HepG2 (cell line): ENCODE measurements at regions not wholly inside any gene's neighbourhood (a gene's known extent, or its start where the extent isn't known, plus 50 kb on each side); places are given as distances from the start of the nearest gene placed in this dataset.

Source experiments
- ATAC-seq: fragments of 200-7000 bp; cut with Tn5 transposase; 3 replicates; pipeline ENCODE4 v1.9.1; 2020; ENCODE audit warnings: mild to moderate bottlenecking, moderate library complexity
- BruUV-seq: library from RNA; stranded (reverse); fragments of 400-500 nt; replicated peaks from 2 replicates; lab custom pipeline; 2021; lab: Mats Ljungman, UMichigan
- CTCF ChIA-PET: fragments of 300-600 bp; formaldehyde crosslinking; extraction: SDS; loops from one replicate; lab custom pipeline; 2021; ENCODE audit warnings: low total read pairs, inconsistent platforms, low intra/inter-chr PET ratio; lab: Yijun Ruan, JAX
- POLR2A ChIA-PET: fragments of 350-600 bp; sonication (Branson Sonifier 250); formaldehyde crosslinking; loops from one replicate; lab custom pipeline; 2020; ENCODE audit warnings: antibody characterized with exemption, inconsistent platforms; lab: Yijun Ruan, JAX
- DNase-seq: peaks from one replicate; pipeline ENCODE4 v3.0.0-alpha.2; 2015; ENCODE audit warnings: low spot score
- FAIRE-seq: peaks from 3 replicates; lab custom pipeline; 2011; peaks lifted over from hg19 to GRCh38; lab: Jason Lieb, UNC
- H2AFZ ChIP-seq: one replicate; pipeline ENCODE4 v1.6.1; 2011; ENCODE audit warnings: low read length, inconsistent platforms
- H3K27ac ChIP-seq: fragments of 300-600 bp; 3 replicates; pipeline ENCODE4 v1.8.0; 2011; ENCODE audit warnings: mixed run types, mild to moderate bottlenecking, mixed read lengths, low read length, inconsistent platforms; ENCODE audit not compliant: insufficient read depth; ENCODE audit errors: extremely low read length
- H3K27me3 ChIP-seq, 2 experiments: fragments of 200-600 bp in 1 of 2; 2 replicates in 1 of 2; 3 replicates in 1 of 2; pipeline versions ENCODE4 v1.6.0 to v1.8.0; 2011; ENCODE audit warnings: low read length in 2 of 2, mild to moderate bottlenecking in 2 of 2, moderate library complexity in 2 of 2, inconsistent platforms in 1 of 2; ENCODE audit not compliant: insufficient read depth in 2 of 2, control insufficient read depth in 1 of 2
- H3K36me3 ChIP-seq, 2 experiments: fragments of 200-600 bp in 1 of 2; replicated peaks in 1 of 2; 2 replicates in 1 of 2; 3 replicates in 1 of 2; pipeline versions ENCODE4 v1.5.1 to v1.8.0; 2011; ENCODE audit warnings: low read length in 2 of 2, inconsistent platforms in 1 of 2; ENCODE audit not compliant: insufficient read depth in 2 of 2, control insufficient read depth in 1 of 2
- H3K4me1 ChIP-seq: 2 replicates; pipeline ENCODE4 v1.5.1; 2012; ENCODE audit warnings: low read length, inconsistent platforms; ENCODE audit not compliant: insufficient read depth
- H3K4me2 ChIP-seq: 2 replicates; pipeline ENCODE4 v1.6.0; 2011; ENCODE audit warnings: low read depth, low read length, inconsistent platforms
- H3K4me3 ChIP-seq, 3 experiments: fragments of 200-600 bp in 1 of 3; sonication (generic), shearing (Covaris generic) in 1 of 3; replicated peaks in 1 of 3; 2 replicates each; pipeline ENCODE4 v1.5.1; 2011 to 2016; ENCODE audit warnings: low read length in 3 of 3, inconsistent platforms in 2 of 3, low read depth in 2 of 3, mild to moderate bottlenecking in 2 of 3, control low read depth in 1 of 3, mixed read lengths in 1 of 3; ENCODE audit not compliant: insufficient read depth in 1 of 3
- H3K79me2 ChIP-seq: one replicate; pipeline ENCODE4 v1.6.1; 2011; ENCODE audit warnings: low read length, inconsistent platforms; ENCODE audit not compliant: insufficient read depth
- H3K9ac ChIP-seq: 2 replicates; pipeline ENCODE4 v1.6.0; 2011; ENCODE audit warnings: mild to moderate bottlenecking, low read depth, low read length, inconsistent platforms; ENCODE audit not compliant: insufficient read depth
- H3K9me3 ChIP-seq: 2 replicates; pipeline ENCODE4 v1.5.1; 2012; ENCODE audit warnings: mild to moderate bottlenecking, low read length
- H4K20me1 ChIP-seq: 2 replicates; pipeline ENCODE4 v1.6.0; 2011; ENCODE audit warnings: inconsistent platforms, mild to moderate bottlenecking, low read length, moderate library complexity; ENCODE audit not compliant: insufficient read depth
- FOSL1 ChIP-seq: sonication (generic); formaldehyde crosslinking; IDR thresholded peaks from 2 replicates; pipeline ENCODE4 v1.9.0; 2021; ENCODE audit warnings: missing genetic modification reagents, borderline replicate concordance
- GTF2F1 ChIP-seq: fragments of 150-350 bp; IDR thresholded peaks from 2 replicates; pipeline ENCODE4 v1.6.1; 2014; ENCODE audit warnings: low read length
- KMT2B ChIP-seq: IDR thresholded peaks from 2 replicates; pipeline ENCODE4 v1.6.1; 2016; ENCODE audit warnings: missing genetic modification reagents, missing compliant biosample characterization
- MAFF ChIP-seq: IDR thresholded peaks from 2 replicates; pipeline ENCODE4 v1.6.1; 2011; ENCODE audit warnings: low read depth, low read length, improper control_type of control experiment
- SMAD9 ChIP-seq: sonication (generic); formaldehyde crosslinking; IDR thresholded peaks from 2 replicates; pipeline ENCODE4 v1.5.1; 2020; ENCODE audit warnings: mild to moderate bottlenecking, missing genetic modification reagents
- ZNF567 ChIP-seq: sonication (generic); formaldehyde crosslinking; IDR thresholded peaks from 2 replicates; pipeline ENCODE4 v1.8.1; 2023; ENCODE audit warnings: mild to moderate bottlenecking, missing genetic modification reagents, borderline replicate concordance
- in situ Hi-C: cut with HindIII; loops from 2 replicates; pipeline ENCODE4 v1.10.0; 2017; ENCODE audit warnings: low pct_unique_long_range_greater_than_20kb; ENCODE audit not compliant: extremely low pct_ligation_motif_present
- intact Hi-C: fragments of 100-400 bp; cut with micrococcal nuclease; formaldehyde crosslinking; loops from one replicate; pipeline ENCODE4 v1.10.0; 2022; ENCODE audit not compliant: unreplicated experiment
- TF ChIP-seq, protein P1 (sequence below): sonication (generic); formaldehyde crosslinking; IDR thresholded peaks from 2 replicates; pipeline ENCODE4 v1.5.1; 2020; ENCODE audit warnings: mild to moderate bottlenecking, missing genetic modification reagents, moderate library complexity
- TF ChIP-seq, protein P2 (sequence below): sonication (generic); formaldehyde crosslinking; conservative IDR thresholded peaks from 2 replicates; pipeline ENCODE4 v1.4.0; 2020; ENCODE audit warnings: mild to moderate bottlenecking, missing genetic modification reagents, moderate library complexity
- TF ChIP-seq, protein P3 (sequence below): IDR thresholded peaks from 2 replicates; pipeline ENCODE4 v1.6.1; 2016; ENCODE audit warnings: low read depth, missing genetic modification reagents, missing compliant biosample characterization
- TF ChIP-seq, protein P4 (sequence below): sonication (generic); formaldehyde crosslinking; IDR thresholded peaks from 2 replicates; pipeline ENCODE4 v1.4.0; 2020; ENCODE audit warnings: missing genetic modification reagents

DNA sequence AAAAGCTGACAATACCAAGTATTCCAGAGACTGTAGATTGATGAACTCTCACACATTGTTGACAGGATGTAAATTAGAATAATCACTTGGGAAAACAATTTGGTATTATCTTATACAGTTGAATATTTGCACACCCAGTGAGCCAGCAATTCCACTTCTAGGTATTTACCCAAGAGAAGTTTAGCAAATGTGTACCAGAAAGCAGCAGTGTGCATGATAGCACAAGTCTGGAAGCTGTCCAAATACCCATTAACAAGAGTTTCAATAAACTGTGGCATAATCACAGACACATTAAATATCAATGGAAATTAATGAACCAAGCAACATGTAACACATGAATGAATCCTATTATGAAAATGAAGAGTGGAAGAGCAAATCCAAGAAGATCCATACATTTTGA is 233.6 kb downstream of the TPBG start:
- ATAC-seq (no peak), FAIRE-seq (no peak), DNase-seq (no peak)
- H3K27ac ChIP-seq: no peak overlapping the region
- H3K79me2 ChIP-seq: no peaks in the 10 kb centered on the region
- no peaks in the 10 kb centered on the region for H3K9me3 ChIP-seq
- BruUV-seq: no TSS peak
- intact Hi-C loops (no loop called here), in situ Hi-C loops (loop anchor here (25.0 kb wide), 1 partner anchor 465 kb away; the partner anchor contains the start of genes DOP1A and UBE3D)
- H3K4me2 ChIP-seq: no peak overlapping the region
- H3K27me3 ChIP-seq: no peaks in the 10 kb centered on the region
- no peak overlapping the region for H3K9ac ChIP-seq
- no peak overlapping the region for H2AFZ ChIP-seq
- H4K20me1 ChIP-seq: no peaks in the 10 kb centered on the region
- ChIA-PET POLR2A (no interaction called here), CTCF (no interaction called here)
- H3K4me1 ChIP-seq: no peaks in the 10 kb centered on the region
- no peak overlapping the region for H3K4me3 ChIP-seq
- no peaks in the 10 kb centered on the region for H3K36me3 ChIP-seq
- TF ChIP-seq, protein P1, sequence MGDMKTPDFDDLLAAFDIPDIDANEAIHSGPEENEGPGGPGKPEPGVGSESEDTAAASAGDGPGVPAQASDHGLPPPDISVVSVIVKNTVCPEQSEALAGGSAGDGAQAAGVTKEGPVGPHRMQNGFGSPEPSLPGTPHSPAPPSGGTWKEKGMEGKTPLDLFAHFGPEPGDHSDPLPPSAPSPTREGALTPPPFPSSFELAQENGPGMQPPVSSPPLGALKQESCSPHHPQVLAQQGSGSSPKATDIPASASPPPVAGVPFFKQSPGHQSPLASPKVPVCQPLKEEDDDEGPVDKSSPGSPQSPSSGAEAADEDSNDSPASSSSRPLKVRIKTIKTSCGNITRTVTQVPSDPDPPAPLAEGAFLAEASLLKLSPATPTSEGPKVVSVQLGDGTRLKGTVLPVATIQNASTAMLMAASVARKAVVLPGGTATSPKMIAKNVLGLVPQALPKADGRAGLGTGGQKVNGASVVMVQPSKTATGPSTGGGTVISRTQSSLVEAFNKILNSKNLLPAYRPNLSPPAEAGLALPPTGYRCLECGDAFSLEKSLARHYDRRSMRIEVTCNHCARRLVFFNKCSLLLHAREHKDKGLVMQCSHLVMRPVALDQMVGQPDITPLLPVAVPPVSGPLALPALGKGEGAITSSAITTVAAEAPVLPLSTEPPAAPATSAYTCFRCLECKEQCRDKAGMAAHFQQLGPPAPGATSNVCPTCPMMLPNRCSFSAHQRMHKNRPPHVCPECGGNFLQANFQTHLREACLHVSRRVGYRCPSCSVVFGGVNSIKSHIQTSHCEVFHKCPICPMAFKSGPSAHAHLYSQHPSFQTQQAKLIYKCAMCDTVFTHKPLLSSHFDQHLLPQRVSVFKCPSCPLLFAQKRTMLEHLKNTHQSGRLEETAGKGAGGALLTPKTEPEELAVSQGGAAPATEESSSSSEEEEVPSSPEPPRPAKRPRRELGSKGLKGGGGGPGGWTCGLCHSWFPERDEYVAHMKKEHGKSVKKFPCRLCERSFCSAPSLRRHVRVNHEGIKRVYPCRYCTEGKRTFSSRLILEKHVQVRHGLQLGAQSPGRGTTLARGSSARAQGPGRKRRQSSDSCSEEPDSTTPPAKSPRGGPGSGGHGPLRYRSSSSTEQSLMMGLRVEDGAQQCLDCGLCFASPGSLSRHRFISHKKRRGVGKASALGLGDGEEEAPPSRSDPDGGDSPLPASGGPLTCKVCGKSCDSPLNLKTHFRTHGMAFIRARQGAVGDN (CRISPR knock-in tag): no peak
- TF ChIP-seq GTF2F1 (no peak), ZNF567 (CRISPR knock-in tag) (no peak), FOSL1 (CRISPR knock-in tag) (no peak), SMAD9 (no peak), KMT2B (CRISPR knock-in tag) (no peak), MAFF (no peak)
- TF ChIP-seq, protein P2, sequence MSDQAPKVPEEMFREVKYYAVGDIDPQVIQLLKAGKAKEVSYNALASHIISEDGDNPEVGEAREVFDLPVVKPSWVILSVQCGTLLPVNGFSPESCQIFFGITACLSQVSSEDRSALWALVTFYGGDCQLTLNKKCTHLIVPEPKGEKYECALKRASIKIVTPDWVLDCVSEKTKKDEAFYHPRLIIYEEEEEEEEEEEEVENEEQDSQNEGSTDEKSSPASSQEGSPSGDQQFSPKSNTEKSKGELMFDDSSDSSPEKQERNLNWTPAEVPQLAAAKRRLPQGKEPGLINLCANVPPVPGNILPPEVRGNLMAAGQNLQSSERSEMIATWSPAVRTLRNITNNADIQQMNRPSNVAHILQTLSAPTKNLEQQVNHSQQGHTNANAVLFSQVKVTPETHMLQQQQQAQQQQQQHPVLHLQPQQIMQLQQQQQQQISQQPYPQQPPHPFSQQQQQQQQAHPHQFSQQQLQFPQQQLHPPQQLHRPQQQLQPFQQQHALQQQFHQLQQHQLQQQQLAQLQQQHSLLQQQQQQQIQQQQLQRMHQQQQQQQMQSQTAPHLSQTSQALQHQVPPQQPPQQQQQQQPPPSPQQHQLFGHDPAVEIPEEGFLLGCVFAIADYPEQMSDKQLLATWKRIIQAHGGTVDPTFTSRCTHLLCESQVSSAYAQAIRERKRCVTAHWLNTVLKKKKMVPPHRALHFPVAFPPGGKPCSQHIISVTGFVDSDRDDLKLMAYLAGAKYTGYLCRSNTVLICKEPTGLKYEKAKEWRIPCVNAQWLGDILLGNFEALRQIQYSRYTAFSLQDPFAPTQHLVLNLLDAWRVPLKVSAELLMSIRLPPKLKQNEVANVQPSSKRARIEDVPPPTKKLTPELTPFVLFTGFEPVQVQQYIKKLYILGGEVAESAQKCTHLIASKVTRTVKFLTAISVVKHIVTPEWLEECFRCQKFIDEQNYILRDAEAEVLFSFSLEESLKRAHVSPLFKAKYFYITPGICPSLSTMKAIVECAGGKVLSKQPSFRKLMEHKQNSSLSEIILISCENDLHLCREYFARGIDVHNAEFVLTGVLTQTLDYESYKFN (CRISPR knock-in tag): no peak
- TF ChIP-seq, protein P3, sequence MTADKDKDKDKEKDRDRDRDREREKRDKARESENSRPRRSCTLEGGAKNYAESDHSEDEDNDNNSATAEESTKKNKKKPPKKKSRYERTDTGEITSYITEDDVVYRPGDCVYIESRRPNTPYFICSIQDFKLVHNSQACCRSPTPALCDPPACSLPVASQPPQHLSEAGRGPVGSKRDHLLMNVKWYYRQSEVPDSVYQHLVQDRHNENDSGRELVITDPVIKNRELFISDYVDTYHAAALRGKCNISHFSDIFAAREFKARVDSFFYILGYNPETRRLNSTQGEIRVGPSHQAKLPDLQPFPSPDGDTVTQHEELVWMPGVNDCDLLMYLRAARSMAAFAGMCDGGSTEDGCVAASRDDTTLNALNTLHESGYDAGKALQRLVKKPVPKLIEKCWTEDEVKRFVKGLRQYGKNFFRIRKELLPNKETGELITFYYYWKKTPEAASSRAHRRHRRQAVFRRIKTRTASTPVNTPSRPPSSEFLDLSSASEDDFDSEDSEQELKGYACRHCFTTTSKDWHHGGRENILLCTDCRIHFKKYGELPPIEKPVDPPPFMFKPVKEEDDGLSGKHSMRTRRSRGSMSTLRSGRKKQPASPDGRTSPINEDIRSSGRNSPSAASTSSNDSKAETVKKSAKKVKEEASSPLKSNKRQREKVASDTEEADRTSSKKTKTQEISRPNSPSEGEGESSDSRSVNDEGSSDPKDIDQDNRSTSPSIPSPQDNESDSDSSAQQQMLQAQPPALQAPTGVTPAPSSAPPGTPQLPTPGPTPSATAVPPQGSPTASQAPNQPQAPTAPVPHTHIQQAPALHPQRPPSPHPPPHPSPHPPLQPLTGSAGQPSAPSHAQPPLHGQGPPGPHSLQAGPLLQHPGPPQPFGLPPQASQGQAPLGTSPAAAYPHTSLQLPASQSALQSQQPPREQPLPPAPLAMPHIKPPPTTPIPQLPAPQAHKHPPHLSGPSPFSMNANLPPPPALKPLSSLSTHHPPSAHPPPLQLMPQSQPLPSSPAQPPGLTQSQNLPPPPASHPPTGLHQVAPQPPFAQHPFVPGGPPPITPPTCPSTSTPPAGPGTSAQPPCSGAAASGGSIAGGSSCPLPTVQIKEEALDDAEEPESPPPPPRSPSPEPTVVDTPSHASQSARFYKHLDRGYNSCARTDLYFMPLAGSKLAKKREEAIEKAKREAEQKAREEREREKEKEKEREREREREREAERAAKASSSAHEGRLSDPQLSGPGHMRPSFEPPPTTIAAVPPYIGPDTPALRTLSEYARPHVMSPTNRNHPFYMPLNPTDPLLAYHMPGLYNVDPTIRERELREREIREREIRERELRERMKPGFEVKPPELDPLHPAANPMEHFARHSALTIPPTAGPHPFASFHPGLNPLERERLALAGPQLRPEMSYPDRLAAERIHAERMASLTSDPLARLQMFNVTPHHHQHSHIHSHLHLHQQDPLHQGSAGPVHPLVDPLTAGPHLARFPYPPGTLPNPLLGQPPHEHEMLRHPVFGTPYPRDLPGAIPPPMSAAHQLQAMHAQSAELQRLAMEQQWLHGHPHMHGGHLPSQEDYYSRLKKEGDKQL (CRISPR knock-in tag): no peak
- TF ChIP-seq, protein P4, sequence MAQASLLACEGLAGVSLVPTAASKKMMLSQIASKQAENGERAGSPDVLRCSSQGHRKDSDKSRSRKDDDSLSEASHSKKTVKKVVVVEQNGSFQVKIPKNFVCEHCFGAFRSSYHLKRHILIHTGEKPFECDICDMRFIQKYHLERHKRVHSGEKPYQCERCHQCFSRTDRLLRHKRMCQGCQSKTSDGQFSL (CRISPR knock-in tag): no peak
